Vagina (tissue), 2 donors: ENCODE measurements at regions not wholly inside any gene's neighbourhood (a gene's known extent, or its start where the extent isn't known, plus 50 kb on each side); places are given as distances from the start of the nearest gene placed in this dataset.

ENCODE experiments used
- CTCF ChIP-seq, 3 experiments: fragments of 450-650 bp in 2 of 3; fragments of 200-600 bp in 1 of 3; sonication (generic) in 1 of 3; IDR thresholded peaks; one replicate each; pipeline ENCODE4 v1.5.1; 2017 to 2019; ENCODE audit warnings: antibody characterized with exemption in 3 of 3, mild to moderate bottlenecking in 2 of 3, moderate library complexity in 2 of 3
- POLR2A ChIP-seq, 2 donors: fragments of 450-650 bp; IDR thresholded peaks; one replicate each; pipeline ENCODE4 v1.6.1; 2017; ENCODE audit warnings: antibody characterized with exemption in 2 of 2, mild to moderate bottlenecking in 2 of 2, moderate library complexity in 2 of 2
- POLR2AphosphoS5 ChIP-seq, 2 donors: sonication (generic); formaldehyde crosslinking; IDR thresholded peaks; one replicate each; pipeline ENCODE4 v1.9.0; 2017; ENCODE audit warnings: antibody characterized with exemption in 2 of 2, mild to moderate bottlenecking in 2 of 2, low read depth in 1 of 2; ENCODE audit not compliant: insufficient read depth in 1 of 2

- TF ChIP-seq CTCF (IDR thresholded peaks at IDR 0.05) (no peak), POLR2A (IDR thresholded peaks at IDR 0.05) (no peak), POLR2AphosphoS5 (IDR thresholded peaks at IDR 0.05; ENCODE audit: insufficient read depth in 1 of 2, low read depth in 1 of 2) (no peak)
Measured at GRCh38 chr5:163377982-163378381, 59.4 kb upstream of the CCNG1 start.
